VCaP (cell line): ENCODE measurements at regions not wholly inside any gene's neighbourhood (a gene's known extent, or its start where the extent isn't known, plus 50 kb on each side); places are given as distances from the start of the nearest gene placed in this dataset.

Experiments
- H3K27ac ChIP-seq: fragments of 450-650 bp; 2 replicates; pipeline ENCODE4 v1.5.1; 2017
- CTCF ChIP-seq: fragments of 450-650 bp; conservative IDR thresholded peaks from 2 replicates; pipeline ENCODE4 v1.5.1; 2017; ENCODE audit warnings: mild to moderate bottlenecking, moderate library complexity

DNA sequence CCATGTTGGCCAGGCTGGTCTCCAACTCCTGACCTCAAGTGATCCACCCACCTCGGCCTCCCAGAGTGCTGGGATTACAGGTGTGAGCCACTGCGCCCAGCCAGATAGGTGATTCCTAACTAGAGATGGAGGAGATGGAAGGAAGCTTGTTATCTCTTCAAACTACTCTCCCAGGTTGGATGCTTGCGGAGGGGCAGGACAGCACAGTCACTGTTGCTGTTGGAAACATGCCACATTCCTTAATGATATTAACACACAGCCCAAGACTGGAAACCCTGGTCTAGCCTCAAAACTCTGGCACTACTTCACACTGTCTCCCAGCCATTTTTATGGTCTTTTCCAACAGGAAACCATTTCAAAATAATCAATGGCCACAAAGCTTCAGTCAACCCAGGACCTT lies 468.8 kb upstream of the NRP1 start:
- no peak overlapping the region for H3K27ac ChIP-seq
- TF ChIP-seq CTCF = no peak

DNA sequence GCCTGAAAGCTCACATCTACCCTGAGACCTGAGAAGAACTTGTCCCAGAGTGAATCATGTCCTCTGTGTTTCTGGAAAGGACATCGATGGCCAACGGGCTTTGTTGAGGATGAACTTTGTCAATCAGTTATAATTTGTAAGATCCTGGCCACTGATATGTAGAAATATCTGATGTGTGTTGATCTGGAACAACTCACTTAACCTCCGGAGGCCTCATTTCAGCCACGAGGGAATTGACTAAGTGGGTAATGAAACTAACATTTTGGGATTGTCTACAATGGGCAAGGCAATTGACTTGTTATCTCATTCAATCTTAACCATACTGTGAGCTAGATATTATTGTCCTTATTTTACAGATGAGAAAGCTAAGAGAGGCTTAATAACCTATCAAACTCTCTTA lies 468.1 kb upstream of the NRP1 start:
- TF ChIP-seq CTCF = no peak
- H3K27ac ChIP-seq = no peak overlapping the region

DNA sequence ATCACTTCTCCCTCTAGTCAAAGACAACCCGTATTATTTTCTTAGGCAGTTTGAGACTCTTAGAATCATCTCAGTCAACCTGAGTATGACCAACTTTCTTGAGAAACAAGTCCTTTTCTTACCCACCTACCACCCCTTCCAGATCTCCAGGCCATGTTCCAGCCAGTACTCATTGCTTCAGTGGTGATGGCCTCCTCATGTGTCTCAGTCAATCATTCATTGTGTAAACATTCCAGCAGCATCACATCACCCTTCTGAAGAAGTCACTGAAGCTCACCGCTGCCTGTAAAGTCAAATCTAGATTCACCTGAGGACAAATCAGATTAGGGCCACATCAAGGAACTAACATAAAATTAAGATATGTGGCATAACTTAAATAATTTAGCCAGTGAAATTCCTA lies 467.2 kb upstream of the NRP1 start:
- no peak for TF ChIP-seq CTCF
- no peak overlapping the region for H3K27ac ChIP-seq

- H3K27ac ChIP-seq = peak overlapping the region; percentile 62
Observed at GRCh38 chr10:33800986-33801385, 466.5 kb upstream of the NRP1 start.

GRCh38 chr10:33800545-33800944 lies 466.1 kb upstream of the NRP1 start:
- H3K27ac ChIP-seq = peak overlapping the region; percentile 62
- TF ChIP-seq CTCF = no peak

More at GRCh38 chr10:33800986-33801385, 466.5 kb upstream of the NRP1 start:
- TF ChIP-seq CTCF = no peak

- no peak for TF ChIP-seq CTCF
- peak overlapping the region; percentile 62 for H3K27ac ChIP-seq
Observed at GRCh38 chr10:33799944-33800323, 465.5 kb upstream of the NRP1 start.

DNA sequence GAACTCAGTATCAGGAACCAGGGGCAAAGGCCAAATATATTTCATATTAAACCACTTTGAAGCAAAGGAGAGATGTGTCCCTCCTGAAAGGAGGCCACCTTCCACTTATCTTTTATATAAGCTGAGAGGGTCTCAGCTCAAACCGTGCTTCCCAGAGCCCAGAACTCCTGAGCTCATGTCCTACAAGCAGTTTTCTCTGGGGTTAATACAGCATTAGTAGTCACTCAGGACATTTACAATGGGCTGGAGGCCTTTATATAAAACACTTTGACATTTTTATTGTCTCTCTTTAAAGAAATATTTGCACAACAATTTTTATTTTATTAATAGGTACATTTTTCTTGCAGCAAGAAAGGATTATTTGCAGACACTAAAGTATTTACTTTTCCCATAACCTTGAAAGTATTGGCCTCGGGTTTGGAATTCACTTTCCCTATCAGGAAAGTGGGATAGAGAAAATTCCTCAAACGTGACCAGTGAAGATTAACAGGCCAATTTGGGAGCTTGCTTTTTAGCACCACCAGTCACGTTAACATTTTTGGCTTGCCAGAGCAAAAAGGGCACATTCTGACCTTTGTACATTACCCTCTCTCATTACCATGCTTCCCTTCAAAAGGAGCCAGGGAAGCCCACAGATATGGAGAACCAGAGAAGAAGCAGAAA lies 464.9 kb upstream of the NRP1 start:
- peak overlapping the region; percentile 62 for H3K27ac ChIP-seq
- TF ChIP-seq CTCF = no peak

- TF ChIP-seq CTCF = no peak
- H3K27ac ChIP-seq = peak overlapping the region; percentile 62
Observed at GRCh38 chr10:33798754-33799153, 464.3 kb upstream of the NRP1 start.
